H1 (cell line): ENCODE measurements at regions not wholly inside any gene's neighbourhood (a gene's known extent, or its start where the extent isn't known, plus 50 kb on each side); places are given as distances from the start of the nearest gene placed in this dataset.

Experiments used
- BRCA1 ChIP-seq: IDR thresholded peaks from 2 replicates; pipeline ENCODE4 v1.6.1; 2012; ENCODE audit warnings: low read depth, low read length, improper control_type of control experiment
- EGR1 ChIP-seq: IDR thresholded peaks from 2 replicates; pipeline ENCODE4 v1.6.1; 2011; ENCODE audit warnings: low read depth, low read length, borderline replicate concordance
- GABPA ChIP-seq: IDR thresholded peaks from 2 replicates; pipeline ENCODE4 v1.6.1; 2011; ENCODE audit warnings: mild to moderate bottlenecking, low read length, moderate library complexity, borderline replicate concordance; ENCODE audit not compliant: insufficient read depth
- NRF1 ChIP-seq: IDR thresholded peaks from 2 replicates; pipeline ENCODE4 v1.6.1; 2011; ENCODE audit warnings: mild to moderate bottlenecking, low read depth, low read length, improper control_type of control experiment
- RXRA ChIP-seq: IDR thresholded peaks from 2 replicates; pipeline ENCODE4 v1.6.1; 2011; ENCODE audit warnings: low read depth, mild to moderate bottlenecking, low read length, moderate library complexity; ENCODE audit not compliant: insufficient read depth
- SP4 ChIP-seq: IDR thresholded peaks from 2 replicates; pipeline ENCODE4 v1.6.1; 2012; ENCODE audit warnings: low read length, inconsistent platforms
- TBP ChIP-seq: IDR thresholded peaks from 2 replicates; pipeline ENCODE4 v1.6.1; 2011; ENCODE audit warnings: low read depth, low read length, improper control_type of control experiment
- TF ChIP-seq, protein P1 (sequence below): fragments of 300-600 bp; sonication (generic); IDR thresholded peaks from 2 replicates; pipeline ENCODE4 v1.7.1; 2012; ENCODE audit warnings: low read length, moderate library complexity, mild to moderate bottlenecking, inconsistent platforms; ENCODE audit not compliant: insufficient replicate concordance
- TF ChIP-seq, protein P2 (sequence below): IDR thresholded peaks from 2 replicates; pipeline ENCODE4 v1.6.1; 2012; ENCODE audit warnings: low read length, inconsistent platforms

DNA sequence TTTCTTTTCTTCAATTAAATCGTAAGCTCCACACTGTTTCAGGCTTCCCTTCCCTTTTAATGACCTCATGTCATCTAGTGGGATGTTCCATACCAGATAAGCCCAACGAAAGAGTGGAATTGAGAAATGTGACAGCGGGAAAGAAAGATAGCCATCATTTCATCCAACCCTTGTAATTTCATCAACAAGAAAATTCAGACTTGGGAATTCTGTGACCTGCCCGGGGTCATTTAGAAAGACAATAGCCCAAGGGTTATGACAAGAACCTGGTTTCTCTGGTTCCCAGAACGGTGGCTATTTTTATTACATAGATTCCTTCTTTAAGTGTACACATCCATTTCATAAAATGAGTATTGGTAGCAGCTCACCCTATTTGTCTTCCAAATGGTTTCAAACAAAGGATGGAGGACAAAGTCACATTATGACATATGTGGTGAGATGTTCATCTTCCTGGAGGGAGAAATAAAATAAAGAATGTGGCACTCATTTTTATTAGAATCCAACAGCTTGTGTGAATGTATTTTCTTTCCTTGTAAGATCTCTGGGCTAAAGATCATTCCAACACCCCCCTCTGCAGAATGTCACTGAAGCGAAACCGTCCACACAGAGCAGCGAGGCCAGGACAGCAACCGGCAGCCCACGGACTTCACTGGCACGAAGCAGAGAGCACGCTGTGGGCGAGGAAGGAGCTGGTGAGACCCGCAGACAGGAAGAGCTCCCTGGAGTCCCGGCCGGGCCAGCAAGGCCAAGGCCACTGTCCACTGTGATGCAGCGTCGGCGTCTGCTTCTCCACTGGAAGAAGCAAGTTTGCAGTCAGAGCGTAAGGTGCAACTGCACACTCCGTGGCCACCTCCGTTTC is 199.9 kb downstream of the KLF6 start (continued):
- TF ChIP-seq, protein P1, sequence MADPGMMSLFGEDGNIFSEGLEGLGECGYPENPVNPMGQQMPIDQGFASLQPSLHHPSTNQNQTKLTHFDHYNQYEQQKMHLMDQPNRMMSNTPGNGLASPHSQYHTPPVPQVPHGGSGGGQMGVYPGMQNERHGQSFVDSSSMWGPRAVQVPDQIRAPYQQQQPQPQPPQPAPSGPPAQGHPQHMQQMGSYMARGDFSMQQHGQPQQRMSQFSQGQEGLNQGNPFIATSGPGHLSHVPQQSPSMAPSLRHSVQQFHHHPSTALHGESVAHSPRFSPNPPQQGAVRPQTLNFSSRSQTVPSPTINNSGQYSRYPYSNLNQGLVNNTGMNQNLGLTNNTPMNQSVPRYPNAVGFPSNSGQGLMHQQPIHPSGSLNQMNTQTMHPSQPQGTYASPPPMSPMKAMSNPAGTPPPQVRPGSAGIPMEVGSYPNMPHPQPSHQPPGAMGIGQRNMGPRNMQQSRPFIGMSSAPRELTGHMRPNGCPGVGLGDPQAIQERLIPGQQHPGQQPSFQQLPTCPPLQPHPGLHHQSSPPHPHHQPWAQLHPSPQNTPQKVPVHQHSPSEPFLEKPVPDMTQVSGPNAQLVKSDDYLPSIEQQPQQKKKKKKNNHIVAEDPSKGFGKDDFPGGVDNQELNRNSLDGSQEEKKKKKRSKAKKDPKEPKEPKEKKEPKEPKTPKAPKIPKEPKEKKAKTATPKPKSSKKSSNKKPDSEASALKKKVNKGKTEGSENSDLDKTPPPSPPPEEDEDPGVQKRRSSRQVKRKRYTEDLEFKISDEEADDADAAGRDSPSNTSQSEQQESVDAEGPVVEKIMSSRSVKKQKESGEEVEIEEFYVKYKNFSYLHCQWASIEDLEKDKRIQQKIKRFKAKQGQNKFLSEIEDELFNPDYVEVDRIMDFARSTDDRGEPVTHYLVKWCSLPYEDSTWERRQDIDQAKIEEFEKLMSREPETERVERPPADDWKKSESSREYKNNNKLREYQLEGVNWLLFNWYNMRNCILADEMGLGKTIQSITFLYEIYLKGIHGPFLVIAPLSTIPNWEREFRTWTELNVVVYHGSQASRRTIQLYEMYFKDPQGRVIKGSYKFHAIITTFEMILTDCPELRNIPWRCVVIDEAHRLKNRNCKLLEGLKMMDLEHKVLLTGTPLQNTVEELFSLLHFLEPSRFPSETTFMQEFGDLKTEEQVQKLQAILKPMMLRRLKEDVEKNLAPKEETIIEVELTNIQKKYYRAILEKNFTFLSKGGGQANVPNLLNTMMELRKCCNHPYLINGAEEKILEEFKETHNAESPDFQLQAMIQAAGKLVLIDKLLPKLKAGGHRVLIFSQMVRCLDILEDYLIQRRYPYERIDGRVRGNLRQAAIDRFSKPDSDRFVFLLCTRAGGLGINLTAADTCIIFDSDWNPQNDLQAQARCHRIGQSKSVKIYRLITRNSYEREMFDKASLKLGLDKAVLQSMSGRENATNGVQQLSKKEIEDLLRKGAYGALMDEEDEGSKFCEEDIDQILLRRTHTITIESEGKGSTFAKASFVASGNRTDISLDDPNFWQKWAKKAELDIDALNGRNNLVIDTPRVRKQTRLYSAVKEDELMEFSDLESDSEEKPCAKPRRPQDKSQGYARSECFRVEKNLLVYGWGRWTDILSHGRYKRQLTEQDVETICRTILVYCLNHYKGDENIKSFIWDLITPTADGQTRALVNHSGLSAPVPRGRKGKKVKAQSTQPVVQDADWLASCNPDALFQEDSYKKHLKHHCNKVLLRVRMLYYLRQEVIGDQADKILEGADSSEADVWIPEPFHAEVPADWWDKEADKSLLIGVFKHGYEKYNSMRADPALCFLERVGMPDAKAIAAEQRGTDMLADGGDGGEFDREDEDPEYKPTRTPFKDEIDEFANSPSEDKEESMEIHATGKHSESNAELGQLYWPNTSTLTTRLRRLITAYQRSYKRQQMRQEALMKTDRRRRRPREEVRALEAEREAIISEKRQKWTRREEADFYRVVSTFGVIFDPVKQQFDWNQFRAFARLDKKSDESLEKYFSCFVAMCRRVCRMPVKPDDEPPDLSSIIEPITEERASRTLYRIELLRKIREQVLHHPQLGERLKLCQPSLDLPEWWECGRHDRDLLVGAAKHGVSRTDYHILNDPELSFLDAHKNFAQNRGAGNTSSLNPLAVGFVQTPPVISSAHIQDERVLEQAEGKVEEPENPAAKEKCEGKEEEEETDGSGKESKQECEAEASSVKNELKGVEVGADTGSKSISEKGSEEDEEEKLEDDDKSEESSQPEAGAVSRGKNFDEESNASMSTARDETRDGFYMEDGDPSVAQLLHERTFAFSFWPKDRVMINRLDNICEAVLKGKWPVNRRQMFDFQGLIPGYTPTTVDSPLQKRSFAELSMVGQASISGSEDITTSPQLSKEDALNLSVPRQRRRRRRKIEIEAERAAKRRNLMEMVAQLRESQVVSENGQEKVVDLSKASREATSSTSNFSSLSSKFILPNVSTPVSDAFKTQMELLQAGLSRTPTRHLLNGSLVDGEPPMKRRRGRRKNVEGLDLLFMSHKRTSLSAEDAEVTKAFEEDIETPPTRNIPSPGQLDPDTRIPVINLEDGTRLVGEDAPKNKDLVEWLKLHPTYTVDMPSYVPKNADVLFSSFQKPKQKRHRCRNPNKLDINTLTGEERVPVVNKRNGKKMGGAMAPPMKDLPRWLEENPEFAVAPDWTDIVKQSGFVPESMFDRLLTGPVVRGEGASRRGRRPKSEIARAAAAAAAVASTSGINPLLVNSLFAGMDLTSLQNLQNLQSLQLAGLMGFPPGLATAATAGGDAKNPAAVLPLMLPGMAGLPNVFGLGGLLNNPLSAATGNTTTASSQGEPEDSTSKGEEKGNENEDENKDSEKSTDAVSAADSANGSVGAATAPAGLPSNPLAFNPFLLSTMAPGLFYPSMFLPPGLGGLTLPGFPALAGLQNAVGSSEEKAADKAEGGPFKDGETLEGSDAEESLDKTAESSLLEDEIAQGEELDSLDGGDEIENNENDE, result no peak
- TF ChIP-seq EGR1 (no peak), RXRA (no peak), SP4 (no peak), BRCA1 (no peak), TBP (no peak), NRF1 (no peak), GABPA (no peak)
- TF ChIP-seq, protein P2, sequence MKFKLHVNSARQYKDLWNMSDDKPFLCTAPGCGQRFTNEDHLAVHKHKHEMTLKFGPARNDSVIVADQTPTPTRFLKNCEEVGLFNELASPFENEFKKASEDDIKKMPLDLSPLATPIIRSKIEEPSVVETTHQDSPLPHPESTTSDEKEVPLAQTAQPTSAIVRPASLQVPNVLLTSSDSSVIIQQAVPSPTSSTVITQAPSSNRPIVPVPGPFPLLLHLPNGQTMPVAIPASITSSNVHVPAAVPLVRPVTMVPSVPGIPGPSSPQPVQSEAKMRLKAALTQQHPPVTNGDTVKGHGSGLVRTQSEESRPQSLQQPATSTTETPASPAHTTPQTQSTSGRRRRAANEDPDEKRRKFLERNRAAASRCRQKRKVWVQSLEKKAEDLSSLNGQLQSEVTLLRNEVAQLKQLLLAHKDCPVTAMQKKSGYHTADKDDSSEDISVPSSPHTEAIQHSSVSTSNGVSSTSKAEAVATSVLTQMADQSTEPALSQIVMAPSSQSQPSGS, result no peak
